ENCODE measurements at regions not wholly inside any gene's neighbourhood (a gene's known extent, or its start where the extent isn't known, plus 50 kb on each side); places are given as distances from the start of the nearest gene placed in this dataset.
"Not testable (repeated sequence)": the region's sequence is repeated elsewhere in the genome, so short reads cannot be mapped to it uniquely, and the experiment has no call there.

DNA sequence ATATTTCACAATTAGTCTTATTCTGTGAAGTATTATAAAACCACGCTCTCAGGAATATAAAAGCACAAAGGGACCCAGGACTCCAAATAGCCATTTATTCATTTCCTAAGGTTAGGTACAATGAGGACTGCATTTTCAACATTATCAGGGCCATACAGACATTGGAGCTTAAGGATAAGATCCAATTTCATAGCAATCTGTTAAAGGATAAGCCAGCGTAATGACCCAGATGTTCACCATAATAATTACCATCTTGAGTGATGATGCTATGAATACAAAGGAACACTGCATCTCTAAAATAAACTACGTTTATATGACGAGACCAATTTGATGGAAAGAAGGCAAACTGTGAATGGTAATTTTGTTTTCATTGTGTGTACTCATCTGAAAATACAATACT lies 169.6 kb downstream of the USP22 start:
- H3K9me3 ChIP-seq; H3K4me1 ChIP-seq; H3K27ac ChIP-seq; H3K27me3 ChIP-seq; H3K36me3 ChIP-seq; H3K4me3 ChIP-seq; DNase-seq (ENCODE audit: low spot score in 2 of 2); intact Hi-C loops (cut with DNase I; ENCODE audit: low total_unique reads): not testable (repeated sequence)

DNA sequence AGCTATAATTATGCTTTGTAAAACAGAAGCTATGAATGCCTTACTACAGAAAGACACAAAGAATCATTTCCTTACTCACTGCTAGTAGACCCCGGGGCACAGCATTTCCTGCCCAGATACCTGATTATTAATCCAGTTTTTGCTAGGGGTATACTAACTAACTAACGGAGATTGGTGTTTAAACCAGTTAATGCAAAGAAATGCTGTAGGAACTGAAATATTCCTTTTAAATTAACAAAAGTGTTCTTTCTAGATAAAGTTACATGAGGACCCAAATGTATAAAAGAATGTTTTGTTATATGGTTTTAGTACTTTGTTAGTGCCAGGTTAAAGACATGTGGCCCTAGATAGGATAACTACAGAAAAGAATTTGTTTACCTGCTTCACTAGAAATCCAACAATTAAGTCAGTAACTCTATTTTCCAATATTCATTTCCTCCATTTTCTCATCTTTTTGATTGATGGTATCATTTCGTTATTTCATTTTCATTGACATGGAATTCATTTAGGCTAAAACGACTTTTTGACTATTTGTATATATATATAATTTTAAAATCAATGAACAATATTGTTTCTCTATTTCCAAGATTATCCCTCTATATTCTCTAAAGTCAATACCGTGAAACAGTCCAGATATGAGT lies 169.0 kb downstream of the USP22 start:
- H3K9me3 ChIP-seq; DNase-seq (ENCODE audit: low spot score in 2 of 2); H3K27ac ChIP-seq; H3K27me3 ChIP-seq; H3K4me3 ChIP-seq; H3K4me1 ChIP-seq; intact Hi-C loops (cut with DNase I; ENCODE audit: low total_unique reads); H3K36me3 ChIP-seq: not testable (repeated sequence)

- H3K36me3 ChIP-seq; intact Hi-C loops (cut with DNase I; ENCODE audit: low total_unique reads); H3K27me3 ChIP-seq; H3K27ac ChIP-seq; H3K4me3 ChIP-seq; H3K4me1 ChIP-seq; DNase-seq (ENCODE audit: low spot score in 2 of 2); H3K9me3 ChIP-seq: not testable (repeated sequence)
Observed at GRCh38 chr17:20877384-20877783, 165.4 kb downstream of the USP22 start.

DNA sequence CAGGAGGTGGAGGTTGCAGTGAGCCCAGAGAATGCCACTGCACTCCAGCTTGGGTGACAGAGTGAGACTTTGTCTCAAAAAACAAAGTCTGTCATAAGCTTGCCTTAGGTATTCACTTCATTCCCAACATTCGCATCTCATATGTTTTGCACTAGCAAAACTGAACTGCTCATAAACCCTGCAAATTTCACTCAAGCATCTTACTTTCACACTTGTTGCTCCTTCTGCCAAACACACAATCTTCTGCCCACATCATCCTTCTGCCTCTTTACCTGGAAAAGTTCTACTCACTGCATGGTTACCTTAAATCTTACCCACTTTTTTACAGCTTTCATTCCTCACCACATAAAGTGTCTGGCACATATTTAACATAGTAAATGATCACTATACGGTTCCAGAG lies 152.5 kb downstream of the USP22 start:
- no peaks in the 10 kb centered on the region for H3K9me3 ChIP-seq
- H3K36me3 ChIP-seq: no peaks in the 10 kb centered on the region
- TF ChIP-seq POLR2AphosphoS5 (IDR thresholded peaks at IDR 0.05): no peak
- TF ChIP-seq, protein P1, sequence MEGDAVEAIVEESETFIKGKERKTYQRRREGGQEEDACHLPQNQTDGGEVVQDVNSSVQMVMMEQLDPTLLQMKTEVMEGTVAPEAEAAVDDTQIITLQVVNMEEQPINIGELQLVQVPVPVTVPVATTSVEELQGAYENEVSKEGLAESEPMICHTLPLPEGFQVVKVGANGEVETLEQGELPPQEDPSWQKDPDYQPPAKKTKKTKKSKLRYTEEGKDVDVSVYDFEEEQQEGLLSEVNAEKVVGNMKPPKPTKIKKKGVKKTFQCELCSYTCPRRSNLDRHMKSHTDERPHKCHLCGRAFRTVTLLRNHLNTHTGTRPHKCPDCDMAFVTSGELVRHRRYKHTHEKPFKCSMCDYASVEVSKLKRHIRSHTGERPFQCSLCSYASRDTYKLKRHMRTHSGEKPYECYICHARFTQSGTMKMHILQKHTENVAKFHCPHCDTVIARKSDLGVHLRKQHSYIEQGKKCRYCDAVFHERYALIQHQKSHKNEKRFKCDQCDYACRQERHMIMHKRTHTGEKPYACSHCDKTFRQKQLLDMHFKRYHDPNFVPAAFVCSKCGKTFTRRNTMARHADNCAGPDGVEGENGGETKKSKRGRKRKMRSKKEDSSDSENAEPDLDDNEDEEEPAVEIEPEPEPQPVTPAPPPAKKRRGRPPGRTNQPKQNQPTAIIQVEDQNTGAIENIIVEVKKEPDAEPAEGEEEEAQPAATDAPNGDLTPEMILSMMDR (IDR thresholded peaks at IDR 0.05): no peak
- no peak for TF ChIP-seq POLR2A (IDR thresholded peaks at IDR 0.05)
- H3K27ac ChIP-seq: no peak overlapping the region
- DNase-seq (ENCODE audit: low spot score in 2 of 2): no peak
- H3K4me3 ChIP-seq: no peak overlapping the region
- H3K27me3 ChIP-seq: no peaks in the 10 kb centered on the region
- no peaks in the 10 kb centered on the region for H3K4me1 ChIP-seq
- intact Hi-C loops (cut with DNase I; ENCODE audit: low total_unique reads): no loop called here

- H3K9me3 ChIP-seq; H3K27me3 ChIP-seq; H3K36me3 ChIP-seq; H3K4me1 ChIP-seq; DNase-seq (ENCODE audit: low spot score in 2 of 2); H3K4me3 ChIP-seq; intact Hi-C loops (cut with DNase I; ENCODE audit: low total_unique reads); H3K27ac ChIP-seq: not testable (repeated sequence)
Observed at GRCh38 chr17:20895426-20895825, 147.4 kb downstream of the USP22 start.

- TF ChIP-seq POLR2AphosphoS5 (IDR thresholded peaks at IDR 0.05) (no peak), POLR2A (IDR thresholded peaks at IDR 0.05) (no peak)
- TF ChIP-seq, protein P1 (IDR thresholded peaks at IDR 0.05): no peak
- H3K27me3 ChIP-seq: no peaks in the 10 kb centered on the region
- DNase-seq (ENCODE audit: low spot score in 2 of 2): no peak
- H3K4me1 ChIP-seq: no peaks in the 10 kb centered on the region
- H3K4me3 ChIP-seq: peak overlapping the region in 1 of 3 donors; percentile 53
- H3K9me3 ChIP-seq: no peaks in the 10 kb centered on the region
- intact Hi-C loops (cut with DNase I; ENCODE audit: low total_unique reads): no loop called here
- no peaks in the 10 kb centered on the region for H3K36me3 ChIP-seq
- no peak overlapping the region for H3K27ac ChIP-seq
Observed at GRCh38 chr17:20896153-20896649, 146.6 kb downstream of the USP22 start.

- intact Hi-C loops (cut with DNase I; ENCODE audit: low total_unique reads); DNase-seq (ENCODE audit: low spot score in 2 of 2); H3K27me3 ChIP-seq: not testable (repeated sequence)
Observed at GRCh38 chr17:20898726-20899125, 144.1 kb downstream of the USP22 start.

GRCh38 chr17:20902496-20902895 lies 140.3 kb downstream of the USP22 start:
- H3K27ac ChIP-seq; DNase-seq (ENCODE audit: low spot score in 2 of 2); H3K9me3 ChIP-seq; H3K36me3 ChIP-seq; intact Hi-C loops (cut with DNase I; ENCODE audit: low total_unique reads); H3K27me3 ChIP-seq; H3K4me1 ChIP-seq: not testable (repeated sequence)
- H3K4me3 ChIP-seq: peak overlapping the region in 1 of 3 donors; percentile 15

More at GRCh38 chr17:20898726-20899125, 144.1 kb downstream of the USP22 start:
- H3K27ac ChIP-seq, H3K9me3 ChIP-seq, H3K36me3 ChIP-seq, H3K4me3 ChIP-seq, H3K4me1 ChIP-seq: not testable (repeated sequence)

DNA sequence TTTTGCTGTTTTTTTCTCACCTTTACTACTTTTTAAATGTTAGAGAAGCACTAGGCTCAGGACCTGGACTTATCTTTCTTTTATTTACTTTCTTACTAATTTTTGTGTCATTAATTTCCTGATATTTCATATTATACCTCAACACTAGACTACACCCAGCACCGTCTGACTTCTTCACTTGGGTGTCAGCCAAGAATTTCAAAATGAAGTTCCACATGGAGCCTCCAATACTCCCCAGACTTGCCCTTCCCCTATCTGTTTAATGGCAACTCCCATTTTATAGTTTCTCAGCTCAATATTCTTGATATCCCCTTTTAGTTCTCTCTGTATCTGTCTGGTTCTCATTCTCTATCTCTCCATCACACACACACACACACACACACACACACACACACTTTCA lies 139.3 kb downstream of the USP22 start:
- H3K9me3 ChIP-seq; H3K4me3 ChIP-seq; H3K36me3 ChIP-seq; DNase-seq (ENCODE audit: low spot score in 2 of 2); H3K27ac ChIP-seq; H3K4me1 ChIP-seq; intact Hi-C loops (cut with DNase I; ENCODE audit: low total_unique reads); H3K27me3 ChIP-seq: not testable (repeated sequence)

Measured in breast epithelium (tissue), 4 donors.